Chondrocyte (in vitro differentiated cells): ENCODE measurements at regions not wholly inside any gene's neighbourhood (a gene's known extent, or its start where the extent isn't known, plus 50 kb on each side); places are given as distances from the start of the nearest gene placed in this dataset.

ENCODE experiments used
- DNase-seq: peaks from one replicate; pipeline ENCODE4 v3.0.0; 2021; ENCODE audit warnings: mixed read lengths, low spot score
- H3K27ac Mint-ChIP-seq: one replicate; pipeline ENCODE4 v1.8.0; 2021; ENCODE audit warnings: mild to moderate bottlenecking, moderate library complexity, mixed read lengths; ENCODE audit not compliant: unreplicated experiment
- H3K27me3 Mint-ChIP-seq: 2 replicates; pipeline ENCODE4 v1.8.0; 2021; ENCODE audit warnings: low read depth, mixed read lengths
- H3K36me3 Mint-ChIP-seq: 2 replicates; pipeline ENCODE4 v1.8.0; 2021; ENCODE audit warnings: low read depth, mixed read lengths
- H3K4me1 Mint-ChIP-seq: 2 replicates; pipeline ENCODE4 v1.8.0; 2021; ENCODE audit warnings: low read depth, mild to moderate bottlenecking, mixed read lengths
- H3K4me3 Mint-ChIP-seq: one replicate; pipeline ENCODE4 v1.8.0; 2021; ENCODE audit warnings: mild to moderate bottlenecking, moderate library complexity, mixed read lengths; ENCODE audit not compliant: unreplicated experiment
- H3K9me3 Mint-ChIP-seq: 2 replicates; pipeline ENCODE4 v1.8.0; 2021; ENCODE audit warnings: low read depth, mixed read lengths
- TF ChIP-seq, protein P1 (sequence below): fragments of 200-600 bp; sonication (generic); IDR thresholded peaks from 2 replicates; pipeline ENCODE4 v1.5.0; 2021; ENCODE audit warnings: antibody characterized with exemption, mild to moderate bottlenecking, moderate library complexity

DNA sequence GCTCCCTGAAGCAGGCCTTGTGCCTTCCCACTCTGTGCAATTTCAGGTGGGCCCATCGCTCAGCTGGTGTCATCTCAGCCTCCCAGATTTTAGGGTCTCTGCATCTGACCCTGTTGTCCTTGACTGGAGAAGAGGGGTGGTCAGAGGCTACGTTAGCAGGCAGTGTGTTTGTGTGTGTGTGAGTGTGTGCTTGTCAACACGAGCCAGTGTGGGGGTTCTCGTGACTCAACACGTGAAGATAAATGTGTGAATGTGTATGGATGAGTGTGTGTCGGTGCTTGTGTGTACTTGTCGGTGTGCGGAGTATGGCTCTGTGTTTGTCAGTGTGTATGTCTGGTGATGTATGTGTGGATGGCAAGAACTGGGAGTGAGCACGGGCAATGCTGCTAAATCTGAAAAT is 142.6 kb upstream of the KLF4 start:
- no peaks in the 10 kb centered on the region for H3K27me3 Mint-ChIP-seq

GRCh38 chr9:107631788-107632187 is 142.2 kb upstream of the KLF4 start:
- Mint-ChIP-seq H3K4me3 (no peak overlapping the region), H3K27me3 (no peaks in the 10 kb centered on the region), H3K9me3 (no peaks in the 10 kb centered on the region), H3K4me1 (peaks cover 25% of the 10 kb centered on the region), H3K36me3 (no peaks in the 10 kb centered on the region), H3K27ac (no peak overlapping the region)
- no peak for DNase-seq
- TF ChIP-seq, protein P1, sequence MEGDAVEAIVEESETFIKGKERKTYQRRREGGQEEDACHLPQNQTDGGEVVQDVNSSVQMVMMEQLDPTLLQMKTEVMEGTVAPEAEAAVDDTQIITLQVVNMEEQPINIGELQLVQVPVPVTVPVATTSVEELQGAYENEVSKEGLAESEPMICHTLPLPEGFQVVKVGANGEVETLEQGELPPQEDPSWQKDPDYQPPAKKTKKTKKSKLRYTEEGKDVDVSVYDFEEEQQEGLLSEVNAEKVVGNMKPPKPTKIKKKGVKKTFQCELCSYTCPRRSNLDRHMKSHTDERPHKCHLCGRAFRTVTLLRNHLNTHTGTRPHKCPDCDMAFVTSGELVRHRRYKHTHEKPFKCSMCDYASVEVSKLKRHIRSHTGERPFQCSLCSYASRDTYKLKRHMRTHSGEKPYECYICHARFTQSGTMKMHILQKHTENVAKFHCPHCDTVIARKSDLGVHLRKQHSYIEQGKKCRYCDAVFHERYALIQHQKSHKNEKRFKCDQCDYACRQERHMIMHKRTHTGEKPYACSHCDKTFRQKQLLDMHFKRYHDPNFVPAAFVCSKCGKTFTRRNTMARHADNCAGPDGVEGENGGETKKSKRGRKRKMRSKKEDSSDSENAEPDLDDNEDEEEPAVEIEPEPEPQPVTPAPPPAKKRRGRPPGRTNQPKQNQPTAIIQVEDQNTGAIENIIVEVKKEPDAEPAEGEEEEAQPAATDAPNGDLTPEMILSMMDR, result no peak

More for the DNA sequence above, 142.6 kb upstream of the KLF4 start:
- Mint-ChIP-seq H3K36me3 (no peaks in the 10 kb centered on the region), H3K4me3 (no peak overlapping the region), H3K27ac (no peak overlapping the region), H3K4me1 (peaks cover 29% of the 10 kb centered on the region), H3K9me3 (no peaks in the 10 kb centered on the region)
- TF ChIP-seq, protein P1, result no peak
- no peak for DNase-seq

DNA sequence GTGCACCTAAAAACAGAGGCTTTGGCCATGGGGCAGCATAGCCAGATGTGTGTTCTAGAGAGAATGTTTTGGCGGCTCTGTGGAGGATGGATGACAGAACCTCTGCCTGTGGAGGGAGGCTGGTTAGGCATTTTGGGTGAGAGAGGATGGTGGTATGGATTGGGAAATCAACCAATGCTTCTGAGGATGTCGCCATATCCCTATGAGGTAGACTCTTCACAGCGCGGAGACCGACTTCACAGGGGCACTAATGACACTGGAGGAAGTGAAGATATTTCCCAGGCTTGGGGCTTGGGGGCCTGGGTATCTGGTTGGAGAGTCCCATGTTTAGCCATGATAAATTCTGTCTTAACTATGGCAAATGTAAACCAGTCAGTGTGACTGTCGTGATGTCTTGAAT is 140.6 kb upstream of the KLF4 start:
- Mint-ChIP-seq H3K27me3 (no peaks in the 10 kb centered on the region), H3K4me3 (no peak overlapping the region), H3K27ac (no peak overlapping the region), H3K4me1 (peaks cover 10% of the 10 kb centered on the region), H3K36me3 (no peaks in the 10 kb centered on the region), H3K9me3 (no peaks in the 10 kb centered on the region)
- DNase-seq, result no peak
- TF ChIP-seq, protein P1, result no peak

DNA sequence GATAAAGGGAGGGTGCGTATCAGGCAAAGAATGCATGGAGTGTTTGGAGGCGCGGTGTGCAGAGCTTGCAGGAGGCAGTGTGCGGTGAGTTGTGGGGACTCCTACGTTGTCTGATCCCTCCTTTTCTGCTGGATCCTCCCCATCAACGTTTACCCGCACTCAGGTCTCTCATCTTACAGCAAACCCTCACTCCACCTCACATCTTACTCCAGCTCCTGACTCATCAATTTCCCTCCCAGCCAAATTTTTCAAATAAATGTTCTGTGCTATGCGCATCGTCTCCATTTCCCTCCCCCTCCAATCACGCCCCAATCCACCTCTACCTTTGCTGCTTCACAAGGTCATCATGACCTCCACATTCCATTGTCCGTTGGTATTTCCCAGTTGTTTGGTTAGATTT is 138.9 kb upstream of the KLF4 start:
- DNase-seq, result no peak
- Mint-ChIP-seq H3K4me1 (peaks cover 16% of the 10 kb centered on the region), H3K4me3 (no peak overlapping the region), H3K27ac (no peak overlapping the region), H3K36me3 (no peaks in the 10 kb centered on the region), H3K9me3 (no peaks in the 10 kb centered on the region), H3K27me3 (no peaks in the 10 kb centered on the region)
- TF ChIP-seq, protein P1, result no peak

- H3K27ac Mint-ChIP-seq, result no peak overlapping the region
- H3K4me3 Mint-ChIP-seq, result no peak overlapping the region
Observed at GRCh38 chr9:107627781-107628180, 138.2 kb upstream of the KLF4 start.

More at GRCh38 chr9:107627781-107628180, 138.2 kb upstream of the KLF4 start:
- H3K4me1 Mint-ChIP-seq, result peaks cover 16% of the 10 kb centered on the region
- no peaks in the 10 kb centered on the region for H3K27me3 Mint-ChIP-seq
- TF ChIP-seq, protein P1, result no peak
- DNase-seq, result no peak
- no peaks in the 10 kb centered on the region for H3K9me3 Mint-ChIP-seq
- H3K36me3 Mint-ChIP-seq, result no peaks in the 10 kb centered on the region
